CD4-positive, alpha-beta T cell (primary cell): ENCODE measurements at regions not wholly inside any gene's neighbourhood (a gene's known extent, or its start where the extent isn't known, plus 50 kb on each side); places are given as distances from the start of the nearest gene placed in this dataset.

Source experiments
- ATAC-seq: fragments of 200-7000 bp; cut with Tn5 transposase; one replicate; pipeline ENCODE4 v1.10.0; 2022; ENCODE audit warnings: mild to moderate bottlenecking; ENCODE audit not compliant: poor library complexity
- CTCF ChIA-PET: fragments of 350-600 bp; sonication (Branson Sonifier 250); formaldehyde crosslinking; loops from one replicate; lab custom pipeline; 2021; ENCODE audit warnings: antibody characterized with exemption, inconsistent platforms; lab: Charles Lee
- POLR2A ChIA-PET: fragments of 350-600 bp; sonication (Branson Sonifier 250); formaldehyde crosslinking; loops from one replicate; lab custom pipeline; 2021; ENCODE audit warnings: antibody characterized with exemption, inconsistent platforms; lab: Charles Lee
- DNase-seq, 14 experiments: peaks; one replicate each; pipeline ENCODE4 v3.0.0-alpha.2; 2013 to 2020; ENCODE audit warnings: mixed read lengths in 2 of 14
- H3K27ac ChIP-seq, 2 donors: one replicate each; pipeline versions ENCODE4 v1.5.1 to v1.7.0; 2013; ENCODE audit warnings: low read length in 2 of 2, low read depth in 1 of 2, mild to moderate bottlenecking in 1 of 2
- H3K27me3 ChIP-seq, 2 experiments: 1 replicate in 1 of 2; 2 replicates in 1 of 2; pipeline versions ENCODE4 v1.6.1 to v1.7.0; 2013; ENCODE audit warnings: low read length in 2 of 2, control low read depth in 1 of 2, mild to moderate bottlenecking in 1 of 2, moderate library complexity in 1 of 2; ENCODE audit not compliant: insufficient read depth in 2 of 2, control insufficient read depth in 1 of 2
- H3K36me3 ChIP-seq: one replicate; pipeline ENCODE4 v1.6.1; 2013; ENCODE audit warnings: low read length, control low read depth; ENCODE audit not compliant: insufficient read depth
- H3K4me1 ChIP-seq: one replicate; pipeline ENCODE4 v1.6.1; 2013; ENCODE audit warnings: low read length, control low read depth; ENCODE audit not compliant: insufficient read depth
- H3K4me3 ChIP-seq: one replicate; pipeline ENCODE4 v1.5.1; 2013; ENCODE audit warnings: mild to moderate bottlenecking, low read length, moderate library complexity
- H3K9me3 ChIP-seq, 2 experiments: 1 replicate in 1 of 2; 2 replicates in 1 of 2; pipeline versions ENCODE4 v1.6.1 to v1.7.0; 2013; ENCODE audit warnings: low read length in 2 of 2, mild to moderate bottlenecking in 2 of 2, control low read depth in 1 of 2, moderate library complexity in 1 of 2; ENCODE audit not compliant: control insufficient read depth in 1 of 2, insufficient read depth in 1 of 2
- H3K27ac Mint-ChIP-seq: one replicate; pipeline ENCODE4 v1.8.0; 2020; ENCODE audit warnings: mixed read lengths
- H3K27me3 Mint-ChIP-seq: one replicate; pipeline ENCODE4 v1.8.0; 2021; ENCODE audit warnings: mixed read lengths
- H3K36me3 Mint-ChIP-seq: one replicate; pipeline ENCODE4 v1.8.0; 2021; ENCODE audit warnings: low read depth, mixed read lengths
- H3K4me1 Mint-ChIP-seq: one replicate; pipeline ENCODE4 v1.8.0; 2021; ENCODE audit warnings: low read depth, mixed read lengths
- H3K4me3 Mint-ChIP-seq: one replicate; pipeline ENCODE4 v1.8.0; 2020; ENCODE audit warnings: mild to moderate bottlenecking, mixed read lengths
- H3K9me3 Mint-ChIP-seq: one replicate; pipeline ENCODE4 v1.8.0; 2020; ENCODE audit warnings: mixed read lengths
- intact Hi-C, 2 experiments: fragments of 100-400 bp; cut with DNase I in 1 of 2; cut with micrococcal nuclease in 1 of 2; formaldehyde crosslinking; loops; one replicate each; pipeline versions ENCODE4 v1.15.1 to v1.9.0; 2023 to 2025; cut with DNase I, micrococcal nuclease
- TF ChIP-seq, protein P1 (sequence below): fragments of 200-600 bp; IDR thresholded peaks from one replicate; pipeline ENCODE4 v1.8.0; 2022; ENCODE audit warnings: antibody characterized with exemption, mild to moderate bottlenecking

- ATAC-seq (no peak), DNase-seq (no peak)
- Histone ChIP-seq H3K27me3 (peaks cover 0 to 3% of the 10 kb centered on the region in 2 experiments), H3K36me3 (no peaks in the 10 kb centered on the region), H3K27ac (no peak overlapping the region), H3K4me3 (no peak overlapping the region), H3K4me1 (no peaks in the 10 kb centered on the region), H3K9me3 (no peaks in the 10 kb centered on the region)
- Mint-ChIP-seq H3K27ac (no peak overlapping the region), H3K4me3 (no peak overlapping the region), H3K27me3 (no peaks in the 10 kb centered on the region), H3K36me3 (no peaks in the 10 kb centered on the region), H3K4me1 (no peaks in the 10 kb centered on the region), H3K9me3 (no peaks in the 10 kb centered on the region)
- TF ChIP-seq, protein P1, sequence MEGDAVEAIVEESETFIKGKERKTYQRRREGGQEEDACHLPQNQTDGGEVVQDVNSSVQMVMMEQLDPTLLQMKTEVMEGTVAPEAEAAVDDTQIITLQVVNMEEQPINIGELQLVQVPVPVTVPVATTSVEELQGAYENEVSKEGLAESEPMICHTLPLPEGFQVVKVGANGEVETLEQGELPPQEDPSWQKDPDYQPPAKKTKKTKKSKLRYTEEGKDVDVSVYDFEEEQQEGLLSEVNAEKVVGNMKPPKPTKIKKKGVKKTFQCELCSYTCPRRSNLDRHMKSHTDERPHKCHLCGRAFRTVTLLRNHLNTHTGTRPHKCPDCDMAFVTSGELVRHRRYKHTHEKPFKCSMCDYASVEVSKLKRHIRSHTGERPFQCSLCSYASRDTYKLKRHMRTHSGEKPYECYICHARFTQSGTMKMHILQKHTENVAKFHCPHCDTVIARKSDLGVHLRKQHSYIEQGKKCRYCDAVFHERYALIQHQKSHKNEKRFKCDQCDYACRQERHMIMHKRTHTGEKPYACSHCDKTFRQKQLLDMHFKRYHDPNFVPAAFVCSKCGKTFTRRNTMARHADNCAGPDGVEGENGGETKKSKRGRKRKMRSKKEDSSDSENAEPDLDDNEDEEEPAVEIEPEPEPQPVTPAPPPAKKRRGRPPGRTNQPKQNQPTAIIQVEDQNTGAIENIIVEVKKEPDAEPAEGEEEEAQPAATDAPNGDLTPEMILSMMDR: no peak
- intact Hi-C loops: no loop called here
- CTCF ChIA-PET: no interaction called here
- POLR2A ChIA-PET: no interaction called here
Measured at GRCh38 chr10:78393094-78393493, 359.4 kb downstream of the RPS24 start.

DNA sequence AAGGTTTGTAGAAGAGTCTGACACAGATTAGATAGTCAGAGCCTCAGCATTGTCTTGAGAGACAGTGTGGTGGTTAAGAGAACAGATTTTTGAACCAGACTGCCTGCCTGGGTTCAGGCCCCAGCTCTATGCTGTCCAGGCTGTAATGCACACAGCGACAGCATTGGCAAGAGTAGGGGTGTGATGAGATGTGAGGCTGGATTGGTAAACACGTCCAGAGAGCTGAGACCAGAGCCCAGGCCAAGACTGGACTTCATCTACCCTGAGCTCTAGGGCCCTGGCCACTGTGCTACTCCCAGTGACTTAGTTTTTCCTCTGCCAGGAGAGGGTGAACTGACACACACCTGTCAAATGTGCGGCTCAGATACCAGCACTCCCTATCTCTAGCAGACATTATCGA, 360.4 kb downstream of the RPS24 start:
- TF ChIP-seq, protein P1: no peak
- ATAC-seq: no peak

GRCh38 chr10:78395162-78395561, 361.5 kb downstream of the RPS24 start:
- no peaks in the 10 kb centered on the region for H3K4me1 Mint-ChIP-seq
- POLR2A ChIA-PET: no interaction called here
- H3K4me1 ChIP-seq: no peaks in the 10 kb centered on the region
- no peak overlapping the region for H3K4me3 ChIP-seq
- no peaks in the 10 kb centered on the region for H3K27me3 Mint-ChIP-seq
- TF ChIP-seq, protein P1: no peak
- CTCF ChIA-PET: no interaction called here
- no peak overlapping the region for H3K4me3 Mint-ChIP-seq
- no peaks in the 10 kb centered on the region for H3K36me3 Mint-ChIP-seq
- no peak overlapping the region for H3K27ac ChIP-seq
- no peaks in the 10 kb centered on the region for H3K9me3 ChIP-seq
- intact Hi-C loops: no loop called here
- no peaks in the 10 kb centered on the region for H3K27me3 ChIP-seq
- ATAC-seq (no peak), DNase-seq (no peak)
- no peak overlapping the region for H3K27ac Mint-ChIP-seq
- H3K36me3 ChIP-seq: no peaks in the 10 kb centered on the region
- no peaks in the 10 kb centered on the region for H3K9me3 Mint-ChIP-seq

More for the DNA sequence above, 360.4 kb downstream of the RPS24 start:
- no peaks in the 10 kb centered on the region for H3K4me1 Mint-ChIP-seq
- H3K27ac ChIP-seq: no peak overlapping the region
- no peak overlapping the region for H3K4me3 Mint-ChIP-seq
- H3K27me3 ChIP-seq: no peaks in the 10 kb centered on the region
- ChIA-PET CTCF (no interaction called here), POLR2A (no interaction called here)
- intact Hi-C loops: no loop called here
- no peaks in the 10 kb centered on the region for H3K27me3 Mint-ChIP-seq
- H3K9me3 ChIP-seq: no peaks in the 10 kb centered on the region
- H3K36me3 Mint-ChIP-seq: no peaks in the 10 kb centered on the region
- H3K4me3 ChIP-seq: no peak overlapping the region
- DNase-seq: no peak
- H3K36me3 ChIP-seq: no peaks in the 10 kb centered on the region
- no peak overlapping the region for H3K27ac Mint-ChIP-seq
- H3K9me3 Mint-ChIP-seq: no peaks in the 10 kb centered on the region
- no peaks in the 10 kb centered on the region for H3K4me1 ChIP-seq
